Calu3 (cell line): ENCODE measurements at regions not wholly inside any gene's neighbourhood (a gene's known extent, or its start where the extent isn't known, plus 50 kb on each side); places are given as distances from the start of the nearest gene placed in this dataset.

Source experiments
- BruUV-seq: library from RNA; stranded (reverse); fragments of 400-500 nt; replicated peaks from 2 replicates; lab custom pipeline; 2021; lab: Mats Ljungman, UMichigan
- CTCF ChIA-PET: fragments of 300-600 bp; sonication (Branson Sonifier 250); formaldehyde crosslinking; loops from one replicate; lab custom pipeline; 2022; ENCODE audit warnings: antibody characterized with exemption; lab: Charles Lee
- DNase-seq: peaks from one replicate; pipeline ENCODE4 v3.0.0; 2022
- H3K27ac Mint-ChIP-seq: one replicate; pipeline ENCODE4 v1.8.0; 2022; ENCODE audit warnings: mixed read lengths; ENCODE audit not compliant: unreplicated experiment
- H3K27me3 Mint-ChIP-seq: one replicate; pipeline ENCODE4 v1.8.0; 2022; ENCODE audit warnings: mixed read lengths; ENCODE audit not compliant: unreplicated experiment
- H3K36me3 Mint-ChIP-seq: one replicate; pipeline ENCODE4 v1.8.0; 2022; ENCODE audit warnings: mild to moderate bottlenecking, moderate library complexity, mixed read lengths; ENCODE audit not compliant: insufficient read depth, unreplicated experiment
- H3K4me1 Mint-ChIP-seq: one replicate; pipeline ENCODE4 v1.8.0; 2022; ENCODE audit warnings: mild to moderate bottlenecking, low read depth, mixed read lengths; ENCODE audit not compliant: unreplicated experiment
- H3K4me3 Mint-ChIP-seq: one replicate; pipeline ENCODE4 v1.8.0; 2022; ENCODE audit warnings: mild to moderate bottlenecking, low read depth, moderate library complexity, mixed read lengths; ENCODE audit not compliant: unreplicated experiment
- H3K9me3 Mint-ChIP-seq: one replicate; pipeline ENCODE4 v1.8.0; 2022; ENCODE audit warnings: low read depth, mixed read lengths; ENCODE audit not compliant: unreplicated experiment
- intact Hi-C: fragments of 100-400 bp; cut with micrococcal nuclease; formaldehyde crosslinking; loops from one replicate; pipeline ENCODE4 v1.10.0; 2022; ENCODE audit not compliant: unreplicated experiment
- TF ChIP-seq, protein P1 (sequence below): fragments of 200-600 bp; IDR thresholded peaks from one replicate; pipeline ENCODE4 v1.8.0; 2022; ENCODE audit warnings: antibody characterized with exemption; ENCODE audit not compliant: unreplicated experiment

DNA sequence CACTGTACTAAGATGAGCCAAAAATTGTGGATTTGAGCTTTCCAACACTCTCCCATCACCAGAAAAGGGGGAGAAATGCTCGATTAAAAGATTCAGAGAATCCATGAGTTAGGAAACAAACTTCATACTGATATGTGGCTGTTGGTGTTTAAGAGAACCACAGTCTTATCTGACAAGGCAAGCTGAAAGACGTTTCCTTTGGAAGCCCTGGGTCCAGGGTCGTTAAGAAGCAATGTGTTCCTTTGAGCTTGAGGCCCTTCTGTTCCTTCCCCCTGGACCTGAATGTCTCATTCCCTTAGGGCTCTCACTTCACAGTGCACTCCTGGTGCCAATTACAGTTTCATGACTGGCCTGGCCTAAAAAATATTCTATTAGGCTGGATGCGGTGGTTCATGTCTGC is 524.8 kb upstream of the PPP2R3A start:
- TF ChIP-seq, protein P1, sequence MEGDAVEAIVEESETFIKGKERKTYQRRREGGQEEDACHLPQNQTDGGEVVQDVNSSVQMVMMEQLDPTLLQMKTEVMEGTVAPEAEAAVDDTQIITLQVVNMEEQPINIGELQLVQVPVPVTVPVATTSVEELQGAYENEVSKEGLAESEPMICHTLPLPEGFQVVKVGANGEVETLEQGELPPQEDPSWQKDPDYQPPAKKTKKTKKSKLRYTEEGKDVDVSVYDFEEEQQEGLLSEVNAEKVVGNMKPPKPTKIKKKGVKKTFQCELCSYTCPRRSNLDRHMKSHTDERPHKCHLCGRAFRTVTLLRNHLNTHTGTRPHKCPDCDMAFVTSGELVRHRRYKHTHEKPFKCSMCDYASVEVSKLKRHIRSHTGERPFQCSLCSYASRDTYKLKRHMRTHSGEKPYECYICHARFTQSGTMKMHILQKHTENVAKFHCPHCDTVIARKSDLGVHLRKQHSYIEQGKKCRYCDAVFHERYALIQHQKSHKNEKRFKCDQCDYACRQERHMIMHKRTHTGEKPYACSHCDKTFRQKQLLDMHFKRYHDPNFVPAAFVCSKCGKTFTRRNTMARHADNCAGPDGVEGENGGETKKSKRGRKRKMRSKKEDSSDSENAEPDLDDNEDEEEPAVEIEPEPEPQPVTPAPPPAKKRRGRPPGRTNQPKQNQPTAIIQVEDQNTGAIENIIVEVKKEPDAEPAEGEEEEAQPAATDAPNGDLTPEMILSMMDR, result no peak
- BruUV-seq, result no TSS peak
- Mint-ChIP-seq H3K36me3 (no peaks in the 10 kb centered on the region), H3K27me3 (no peaks in the 10 kb centered on the region), H3K27ac (no peak overlapping the region), H3K9me3 (peaks cover 6% of the 10 kb centered on the region), H3K4me1 (no peaks in the 10 kb centered on the region), H3K4me3 (no peak overlapping the region)
- intact Hi-C loops, result no loop called here
- CTCF ChIA-PET, result no interaction called here
- DNase-seq, result no peak

DNA sequence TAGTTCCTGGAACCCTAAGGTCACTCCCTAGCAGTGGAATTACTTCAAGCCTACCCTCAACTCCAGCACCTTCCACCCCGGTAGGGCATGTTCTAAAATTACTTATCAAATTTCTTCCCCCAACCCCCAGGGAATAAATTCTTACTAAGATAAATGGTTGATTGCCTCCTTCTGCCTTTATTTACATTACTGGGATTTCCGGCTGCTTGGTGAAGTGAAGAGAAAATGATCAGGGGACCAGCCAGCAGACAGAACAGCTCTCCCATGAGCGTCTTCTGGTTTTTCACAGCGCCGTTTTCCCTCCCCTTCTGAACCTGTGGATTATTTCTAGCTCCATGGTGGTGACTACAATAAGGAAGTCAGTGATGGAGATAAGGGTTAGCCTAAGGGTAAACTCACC is 521.5 kb upstream of the PPP2R3A start:
- TF ChIP-seq, protein P1, result no peak
- peaks cover 10% of the 10 kb centered on the region for H3K27me3 Mint-ChIP-seq

DNA sequence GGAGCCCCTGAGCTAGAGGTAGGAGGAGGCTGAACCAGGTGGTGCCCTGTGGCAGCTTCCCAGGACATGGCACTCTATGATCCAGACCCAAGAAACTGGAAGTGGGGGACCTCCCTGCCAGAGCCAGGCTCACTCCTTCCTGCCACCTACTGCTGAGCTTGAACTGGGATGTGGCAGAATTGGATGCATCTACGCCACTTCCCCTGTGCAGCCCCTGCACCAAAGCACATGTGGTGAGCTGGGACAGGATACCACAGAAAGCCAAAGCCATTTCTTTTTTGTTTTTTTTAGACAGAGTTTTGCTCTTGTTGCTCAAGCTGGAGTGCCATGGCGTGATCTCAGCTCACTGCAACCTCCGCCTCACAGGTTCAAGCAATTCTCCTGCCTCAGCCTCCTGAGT is 518.0 kb upstream of the PPP2R3A start:
- Mint-ChIP-seq H3K9me3 (peaks cover 8% of the 10 kb centered on the region), H3K36me3 (no peaks in the 10 kb centered on the region), H3K27ac (no peak overlapping the region), H3K27me3 (peaks cover 21% of the 10 kb centered on the region), H3K4me1 (no peaks in the 10 kb centered on the region), H3K4me3 (no peak overlapping the region)
- BruUV-seq, result no TSS peak
- DNase-seq, result no peak
- intact Hi-C loops, result no loop called here
- CTCF ChIA-PET, result interaction anchor here (1.8 kb wide), 1 partner anchor 9 kb away, joined by 5 read pairs; no protein-coding TSS in a partner anchor
- TF ChIP-seq, protein P1, result no peak

More for the DNA sequence above, 521.5 kb upstream of the PPP2R3A start:
- no TSS peak for BruUV-seq
- intact Hi-C loops, result no loop called here
- CTCF ChIA-PET, result no interaction called here
- no peak overlapping the region for H3K4me3 Mint-ChIP-seq
- no peaks in the 10 kb centered on the region for H3K36me3 Mint-ChIP-seq
- DNase-seq, result no peak
- no peak overlapping the region for H3K27ac Mint-ChIP-seq
- H3K4me1 Mint-ChIP-seq, result no peaks in the 10 kb centered on the region
- peaks cover 2% of the 10 kb centered on the region for H3K9me3 Mint-ChIP-seq

DNA sequence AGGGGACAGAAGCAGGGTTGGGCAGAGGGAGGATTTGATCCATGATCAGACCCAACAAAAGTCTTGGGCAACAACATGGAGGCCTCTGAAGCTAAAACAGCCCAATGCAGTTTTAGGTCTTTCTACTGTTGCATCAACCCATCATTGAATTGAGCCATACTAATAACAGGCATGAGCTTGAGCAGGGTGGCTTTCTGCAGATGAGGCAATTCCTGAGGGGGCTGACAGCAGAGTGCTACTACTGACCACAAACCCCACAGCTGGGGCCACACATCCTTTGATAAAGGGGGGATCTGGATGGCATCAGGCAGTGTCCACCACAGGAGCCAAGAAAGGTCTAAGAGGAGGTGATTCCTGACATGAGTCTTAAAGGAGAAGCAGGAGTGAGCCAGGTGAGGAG is 517.0 kb upstream of the PPP2R3A start:
- TF ChIP-seq, protein P1, result no peak
- Mint-ChIP-seq H3K4me3 (no peak overlapping the region), H3K27ac (no peak overlapping the region), H3K27me3 (peaks cover 22% of the 10 kb centered on the region), H3K4me1 (no peaks in the 10 kb centered on the region), H3K36me3 (no peaks in the 10 kb centered on the region), H3K9me3 (peaks cover 6% of the 10 kb centered on the region)
- intact Hi-C loops, result no loop called here
- CTCF ChIA-PET, result no interaction called here
- no peak for DNase-seq
- no TSS peak for BruUV-seq
